Panc1 (cell line): ENCODE measurements at regions not wholly inside any gene's neighbourhood (a gene's known extent, or its start where the extent isn't known, plus 50 kb on each side); places are given as distances from the start of the nearest gene placed in this dataset.
"Not testable (repeated sequence)": the region's sequence is repeated elsewhere in the genome, so short reads cannot be mapped to it uniquely, and the experiment has no call there.

Experiments used
- CTCF ChIP-seq: fragments of 450-650 bp; IDR thresholded peaks from 2 replicates; pipeline ENCODE4 v1.5.1; 2017; ENCODE audit warnings: mild to moderate bottlenecking
- POLR2AphosphoS5 ChIP-seq: IDR thresholded peaks from 2 replicates; pipeline ENCODE4 v1.6.1; 2012; ENCODE audit warnings: mild to moderate bottlenecking, low read depth, low read length, moderate library complexity
- REST ChIP-seq, 2 experiments: IDR thresholded peaks; 2 replicates each; pipeline ENCODE4 v1.6.1; 2011 to 2012; ENCODE audit warnings: low read depth in 2 of 2, control low read depth in 1 of 2, low read length in 1 of 2, mild to moderate bottlenecking in 1 of 2, moderate library complexity in 1 of 2; ENCODE audit not compliant: insufficient read depth in 1 of 2
- SIN3A ChIP-seq: IDR thresholded peaks from 2 replicates; pipeline ENCODE4 v1.6.1; 2012; ENCODE audit warnings: low read depth, mild to moderate bottlenecking, low read length, moderate library complexity, borderline replicate concordance; ENCODE audit not compliant: insufficient read depth
- TCF7L2 ChIP-seq: IDR thresholded peaks from 2 replicates; pipeline ENCODE4 v1.6.1; 2011; ENCODE audit warnings: mild to moderate bottlenecking, low read depth, low read length, inconsistent platforms

GRCh38 chr13:109269381-109269780, 517.0 kb downstream of the IRS2 start:
- TF ChIP-seq POLR2AphosphoS5; CTCF; TCF7L2; REST (IDR thresholded peaks at IDR 0.05; ENCODE audit: insufficient read depth in 1 of 2, low read depth in 2 of 2, low read length in 1 of 2); SIN3A: not testable (repeated sequence)
